ENCODE measurements at regions not wholly inside any gene's neighbourhood (a gene's known extent, or its start where the extent isn't known, plus 50 kb on each side); places are given as distances from the start of the nearest gene placed in this dataset.

DNA sequence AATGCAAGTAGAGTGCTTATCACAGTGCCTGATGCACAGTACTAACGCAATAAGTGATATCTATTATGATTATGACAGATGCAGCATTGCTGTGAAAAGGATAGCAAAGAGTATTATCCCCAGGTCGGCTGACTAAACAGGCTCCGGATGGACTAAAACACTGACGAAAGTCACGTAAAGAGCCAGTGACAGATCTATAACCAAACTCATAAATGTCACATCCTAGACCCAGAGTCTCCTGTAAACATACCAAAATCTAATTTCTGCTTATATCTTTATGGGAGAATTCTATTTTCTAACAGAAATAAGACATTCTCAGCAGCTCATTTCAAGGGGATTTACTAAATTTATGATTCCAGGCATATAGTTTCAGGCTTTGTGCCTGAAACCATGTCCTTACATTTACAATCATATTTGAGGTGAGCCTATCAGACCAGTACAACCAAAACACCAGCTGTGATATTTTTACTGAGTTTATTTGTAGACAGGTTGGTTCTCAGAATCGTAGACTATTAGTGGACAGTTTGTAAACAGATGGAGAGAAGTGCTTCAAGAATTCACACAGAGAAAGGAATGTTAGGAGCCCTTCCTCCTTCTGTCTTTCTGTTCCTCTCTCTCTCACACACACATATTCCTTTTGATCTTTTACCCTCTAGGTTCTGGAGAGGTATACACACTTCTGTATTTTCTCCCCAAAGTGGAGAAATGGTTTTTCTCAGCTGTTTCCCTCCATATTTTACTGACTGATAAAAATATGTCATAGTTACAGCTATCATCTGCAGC lies 52.4 kb upstream of the WDR26 start:
- peak; percentile 49 for DNase-seq

DNA sequence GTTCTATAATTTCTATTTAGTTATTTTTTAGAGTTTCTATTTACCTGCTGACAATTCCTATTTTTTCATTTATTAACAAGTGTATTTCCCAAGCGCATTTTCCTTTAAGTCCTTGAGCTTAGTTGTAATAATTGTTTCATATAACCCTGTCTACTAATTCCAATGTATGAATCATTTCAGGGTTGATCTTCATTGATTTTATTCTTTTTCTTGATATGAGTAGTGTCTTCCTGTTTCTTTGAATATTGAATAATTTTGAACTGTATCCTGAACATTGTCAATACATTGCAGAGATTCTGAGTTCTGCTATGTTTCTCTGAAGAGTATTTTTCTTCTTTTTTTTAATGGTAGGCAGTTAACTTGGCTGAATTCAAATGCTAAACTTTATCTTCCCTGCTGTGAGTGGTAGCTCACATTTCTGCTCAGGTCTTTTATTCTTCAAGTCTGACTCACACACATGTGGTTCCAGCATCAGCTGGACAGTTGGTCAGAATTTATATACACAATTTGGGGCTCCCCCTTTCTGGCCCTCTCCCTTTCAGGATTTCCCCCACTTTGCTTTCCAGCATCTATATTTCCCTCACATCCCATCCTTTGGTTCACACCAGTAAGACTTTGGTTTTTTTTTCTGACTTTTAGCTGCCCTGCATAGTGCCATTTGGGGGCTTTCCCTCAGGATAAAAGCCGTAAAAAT lies 54.4 kb upstream of the WDR26 start:
- DNase-seq = no peak

DNA sequence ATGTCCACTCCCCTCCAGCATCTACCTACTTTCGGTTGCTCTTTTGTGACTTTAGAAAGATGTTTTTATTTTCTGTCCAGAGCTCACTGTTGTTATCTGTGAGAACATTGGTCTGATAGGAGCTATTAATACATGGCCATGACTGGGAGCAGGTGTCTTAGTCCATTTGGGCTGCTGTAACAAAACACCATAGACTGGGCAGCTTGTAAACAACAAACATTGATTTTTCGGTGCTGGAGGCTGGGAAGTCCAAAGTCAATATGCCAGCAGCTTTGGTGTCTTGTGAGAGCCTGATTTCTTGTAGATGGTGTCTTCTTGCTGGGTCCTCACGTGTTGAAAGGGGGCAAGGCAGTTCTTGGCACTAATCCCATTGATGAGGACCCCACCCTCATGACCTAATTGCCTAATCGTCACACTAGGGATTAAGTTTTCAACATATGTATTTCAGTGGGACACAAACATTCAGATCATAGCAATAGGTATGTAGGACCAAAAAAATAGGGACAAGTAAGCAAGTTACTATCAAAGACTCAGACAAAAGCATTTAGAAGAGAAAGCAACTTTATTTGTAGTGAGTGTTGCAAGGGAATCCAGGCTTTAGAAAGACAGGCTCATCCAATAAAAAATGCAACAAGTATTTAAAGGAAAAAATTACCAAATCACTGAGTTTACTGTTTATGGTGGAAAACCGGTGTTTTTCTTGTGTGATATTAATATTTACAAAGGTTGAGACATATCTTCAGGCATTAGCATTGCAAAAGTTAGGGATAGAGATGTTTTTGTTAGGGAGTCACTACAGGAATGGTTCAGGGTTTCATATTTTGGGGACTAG lies 55.2 kb upstream of the WDR26 start:
- DNase-seq = no peak

DNA sequence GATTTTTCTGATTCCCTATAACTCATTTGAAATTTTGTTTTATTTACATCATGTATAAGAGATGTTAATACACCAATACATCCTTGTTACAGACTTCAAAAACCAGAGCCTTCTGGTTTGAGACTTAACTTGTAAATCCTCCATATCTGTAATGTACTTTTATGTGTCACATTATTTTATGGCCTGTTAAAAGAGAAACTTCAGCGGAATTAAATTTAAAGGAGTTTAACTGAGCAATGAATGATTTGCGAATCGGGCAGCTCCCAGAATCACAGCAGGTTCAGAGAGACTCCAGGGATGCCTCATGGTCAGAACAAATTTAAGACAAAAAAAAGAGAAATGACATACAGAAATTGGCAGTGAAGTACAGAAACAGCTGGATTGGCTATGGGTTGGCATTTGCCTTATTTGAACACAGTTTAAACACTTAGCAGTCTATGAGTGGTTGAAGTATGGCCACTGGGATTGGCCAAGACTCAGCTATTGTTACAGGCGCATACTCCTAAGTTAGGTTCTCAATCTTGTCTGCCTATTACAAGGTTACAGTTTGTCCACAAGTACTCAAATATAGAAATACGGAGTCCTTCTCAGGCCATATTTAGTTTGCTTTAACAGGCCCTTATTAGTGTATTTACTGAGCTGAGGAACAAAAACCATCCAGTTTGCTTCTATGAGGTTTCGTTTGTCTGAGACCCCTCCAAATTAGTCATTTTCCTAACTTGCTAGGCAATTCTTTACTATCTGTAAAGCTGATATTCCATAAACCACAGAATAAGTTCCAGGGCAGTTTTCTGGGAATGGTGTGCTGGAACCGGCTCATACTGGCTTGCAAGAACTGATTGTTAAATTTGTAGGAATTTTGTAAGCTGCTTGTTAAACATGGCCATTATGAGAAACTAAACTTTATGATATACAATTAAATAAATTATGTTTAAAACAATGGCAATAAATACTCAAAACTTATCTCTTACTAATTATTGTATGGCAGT lies 56.2 kb upstream of the WDR26 start:
- DNase-seq = no peak

DNA sequence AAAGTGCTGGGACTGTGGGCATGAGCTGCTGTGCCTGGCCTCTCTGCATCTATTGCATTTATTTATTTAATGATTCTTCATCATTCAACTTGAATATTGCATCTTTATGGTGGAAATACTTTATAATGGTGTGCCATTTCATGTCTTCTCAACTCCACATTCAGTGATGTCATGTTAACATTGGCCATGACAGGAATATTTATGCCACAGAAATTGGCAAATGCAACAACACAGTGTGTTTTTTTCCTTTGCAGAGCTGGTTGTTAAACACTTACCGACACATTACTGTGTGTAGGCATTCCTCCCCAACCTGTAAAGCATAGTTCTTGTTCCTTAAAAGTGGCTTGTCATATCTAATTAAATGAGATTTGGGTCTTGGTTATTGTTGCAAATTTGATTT lies 57.4 kb upstream of the WDR26 start:
- DNase-seq = no peak

DNA sequence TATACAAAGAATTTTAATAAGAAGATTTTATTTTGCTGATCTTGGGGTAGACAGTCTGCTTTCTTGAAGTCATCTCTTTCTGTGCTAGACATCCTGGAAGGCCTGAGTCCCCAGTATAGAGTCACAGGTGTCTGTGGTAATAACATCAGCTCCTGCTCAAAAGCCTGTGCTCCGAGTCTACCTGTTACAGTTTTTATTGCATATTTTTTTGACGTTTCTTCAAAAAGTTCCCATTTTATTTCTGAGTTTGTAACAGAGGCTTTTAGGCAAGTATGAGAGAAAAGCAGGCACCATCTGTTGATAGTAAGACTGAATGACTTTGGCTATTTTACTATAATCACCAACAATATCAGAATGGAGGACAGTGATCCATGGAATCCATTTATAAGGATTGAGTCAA lies 58.0 kb upstream of the WDR26 start:
- DNase-seq = no peak

DNA sequence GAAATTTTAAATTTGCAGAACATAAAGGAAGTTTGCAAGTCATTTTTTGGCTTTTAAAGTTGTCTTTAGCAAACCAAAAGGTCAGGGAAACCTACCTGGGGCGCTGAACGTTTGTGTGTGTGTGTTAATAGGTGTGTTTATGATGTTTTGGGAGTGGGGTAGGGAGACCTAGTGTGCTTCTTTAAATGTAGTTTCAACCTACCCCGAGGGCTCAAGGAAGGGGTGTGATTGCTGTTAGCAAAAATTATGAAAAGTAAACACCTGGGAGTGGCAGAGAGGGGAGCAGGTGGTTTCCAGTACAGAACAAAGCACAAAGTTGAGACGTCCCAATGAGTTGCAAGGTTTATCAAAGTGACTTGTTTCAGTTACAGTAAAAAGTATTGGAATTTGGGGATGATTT lies 58.7 kb upstream of the WDR26 start:
- DNase-seq = no peak

DNA sequence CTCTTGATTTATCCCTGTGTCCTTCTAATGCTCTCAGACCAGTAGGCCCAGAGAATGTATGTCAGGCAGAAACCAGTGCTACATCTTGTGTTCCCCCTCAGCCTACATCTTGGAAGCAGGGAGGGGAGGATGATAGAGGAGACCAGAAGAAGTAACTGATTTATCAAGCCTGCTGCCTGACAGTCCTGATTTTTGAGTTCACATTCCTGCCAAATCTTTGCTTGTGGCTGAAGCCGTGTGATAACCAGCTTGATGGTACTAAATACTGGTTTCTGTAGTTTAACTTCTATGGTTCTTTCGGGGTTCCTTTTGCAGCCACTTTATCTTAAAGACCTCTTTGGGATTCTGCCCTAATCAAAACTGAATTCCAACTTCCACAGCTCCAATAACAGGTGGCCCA lies 59.7 kb upstream of the WDR26 start:
- no peak for DNase-seq

DNA sequence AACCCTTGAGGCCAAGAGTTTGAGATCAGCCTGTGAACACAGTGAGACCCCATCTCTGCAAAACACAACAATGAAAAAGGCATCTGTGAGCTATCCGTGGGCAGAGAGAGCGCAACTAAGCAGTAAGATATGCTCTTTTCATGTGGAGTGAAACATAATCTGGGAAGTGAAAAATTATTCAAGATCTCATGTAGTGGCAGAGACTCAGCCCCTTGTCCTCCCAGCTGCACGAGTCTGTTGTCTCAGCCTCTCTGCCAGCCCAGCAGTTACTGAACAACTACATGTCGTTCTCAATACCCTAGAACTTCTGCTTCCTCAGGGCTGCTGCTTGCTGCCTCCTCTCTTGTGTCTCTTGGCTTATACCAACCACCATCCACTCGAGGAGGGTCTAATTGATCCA lies 61.3 kb upstream of the WDR26 start:
- DNase-seq = no peak

DNA sequence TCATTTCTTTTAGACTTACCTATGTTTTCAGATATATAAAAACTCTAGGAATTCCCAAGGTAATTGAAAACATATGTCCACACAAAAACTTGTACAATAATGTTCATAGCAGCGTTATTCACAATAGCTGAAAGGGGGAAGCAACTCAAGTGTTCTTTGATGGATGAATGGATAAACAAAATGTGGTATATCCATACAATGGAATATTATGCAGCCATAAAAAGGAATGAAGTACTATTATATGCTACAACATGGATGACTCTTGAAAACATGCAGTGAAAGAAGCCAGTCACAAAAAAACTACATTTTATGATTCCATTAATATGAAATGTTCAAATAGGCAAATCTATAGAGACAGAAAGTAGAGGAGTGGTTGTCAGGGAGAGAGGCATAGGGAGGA lies 62.2 kb upstream of the WDR26 start:
- no peak for DNase-seq

DNA sequence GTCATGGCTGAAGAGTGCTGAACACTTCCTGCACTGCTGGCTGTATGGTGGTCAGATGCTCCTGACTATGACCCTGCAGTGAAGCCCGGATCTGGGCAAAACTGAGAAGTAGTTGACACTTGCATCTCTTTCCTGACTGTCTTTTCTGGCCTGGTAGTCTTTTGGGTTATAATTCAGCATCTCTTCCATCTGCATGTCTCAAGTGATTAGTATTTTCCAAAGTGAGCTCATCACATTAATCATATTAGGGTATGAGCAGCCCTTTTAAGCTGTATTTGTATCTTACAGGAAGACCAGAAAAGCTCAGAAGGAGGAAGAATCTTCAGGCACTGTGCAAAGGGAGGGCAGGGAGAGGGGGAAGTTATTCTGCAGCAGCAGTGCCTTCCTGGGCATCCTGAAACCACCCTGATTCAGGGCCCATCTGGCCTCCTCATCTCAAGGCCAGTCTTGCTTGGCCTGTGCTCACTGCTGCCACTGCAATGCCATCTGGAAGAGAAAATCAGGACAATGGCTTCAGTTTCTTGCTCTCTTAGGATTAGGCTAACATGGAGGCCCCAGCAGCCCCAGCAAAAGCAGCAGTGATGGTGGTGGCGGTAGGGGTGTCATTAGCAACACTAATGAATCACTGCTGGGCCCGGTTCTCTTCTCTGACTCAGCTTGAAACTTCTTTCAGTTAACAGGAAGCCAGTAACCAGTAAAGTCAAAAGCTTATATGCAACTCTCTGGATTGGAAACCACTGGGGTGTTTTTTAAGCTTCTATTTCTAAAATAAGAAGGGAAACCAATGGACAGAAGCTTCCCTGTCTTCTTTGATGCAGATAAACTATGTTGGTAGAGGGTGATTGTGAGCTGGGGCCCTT lies 63.3 kb upstream of the WDR26 start:
- DNase-seq = peak; percentile 53

DNA sequence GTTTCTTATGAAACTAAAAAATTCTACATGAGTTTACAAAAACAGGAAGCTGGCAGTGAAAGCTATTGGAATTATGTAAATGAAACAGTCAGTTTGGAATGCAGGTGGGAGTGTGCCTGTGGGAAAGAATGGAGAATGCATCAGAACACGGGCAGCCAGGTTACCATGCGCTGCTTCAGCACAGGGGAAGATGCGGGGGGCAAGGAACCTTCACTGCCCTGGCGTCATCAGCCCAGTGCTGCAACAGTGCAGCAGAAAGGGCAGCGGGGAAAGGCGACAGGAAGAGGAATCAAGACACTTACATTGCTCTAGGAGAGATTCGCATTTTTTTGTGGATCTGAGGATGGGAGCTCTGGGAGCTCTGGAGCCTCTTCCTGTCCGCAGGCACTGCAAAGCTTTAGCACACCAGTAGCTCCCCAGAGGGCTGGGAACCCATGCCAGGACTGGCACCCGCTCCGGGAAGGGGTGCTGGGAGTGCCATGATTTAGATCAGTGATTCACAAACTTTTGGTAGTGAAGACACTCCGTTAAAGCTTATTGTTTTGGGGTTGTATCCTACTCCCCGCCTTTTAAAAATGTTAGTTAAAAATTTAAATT lies 64.1 kb upstream of the WDR26 start:
- no peak for DNase-seq

DNA sequence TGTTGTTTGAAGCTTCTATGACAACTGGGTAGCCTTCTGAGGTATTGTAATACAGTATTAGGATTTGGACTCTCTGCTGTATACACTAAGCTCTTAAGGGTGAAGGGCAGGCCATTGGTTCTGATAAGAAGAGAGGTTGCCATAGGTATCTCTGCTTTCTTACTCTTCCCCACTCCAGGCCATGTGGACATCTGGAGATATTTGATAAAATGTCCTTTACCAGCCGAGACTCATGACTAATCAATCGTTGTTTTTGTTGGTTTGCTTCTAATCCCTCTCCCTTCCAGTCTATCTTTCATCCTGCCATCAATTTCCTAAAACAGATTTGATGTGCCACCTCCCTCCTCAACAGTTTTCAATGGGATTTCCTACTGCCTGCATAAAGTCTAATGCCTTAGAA lies 64.6 kb upstream of the WDR26 start:
- DNase-seq = no peak

DNA sequence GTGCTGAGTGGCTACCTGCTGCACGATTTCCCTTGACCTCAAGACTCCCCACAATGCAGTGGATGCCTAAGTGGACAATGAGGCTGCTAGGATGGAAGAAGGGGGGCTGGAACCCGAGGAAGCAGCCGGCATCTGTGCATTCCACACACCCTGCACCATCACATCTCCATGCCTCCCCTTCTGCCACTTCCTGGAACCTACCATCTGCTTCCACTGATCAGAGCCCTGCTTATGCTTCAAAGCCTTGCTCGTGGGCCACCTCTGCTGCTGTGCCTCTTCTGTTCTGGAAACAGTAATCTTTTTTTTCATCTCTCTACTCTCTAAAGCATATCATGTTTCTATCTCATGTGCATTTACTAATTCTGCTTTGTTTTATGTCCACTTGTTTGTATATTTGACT lies 66.2 kb upstream of the WDR26 start:
- peak; percentile 73 for DNase-seq

DNA sequence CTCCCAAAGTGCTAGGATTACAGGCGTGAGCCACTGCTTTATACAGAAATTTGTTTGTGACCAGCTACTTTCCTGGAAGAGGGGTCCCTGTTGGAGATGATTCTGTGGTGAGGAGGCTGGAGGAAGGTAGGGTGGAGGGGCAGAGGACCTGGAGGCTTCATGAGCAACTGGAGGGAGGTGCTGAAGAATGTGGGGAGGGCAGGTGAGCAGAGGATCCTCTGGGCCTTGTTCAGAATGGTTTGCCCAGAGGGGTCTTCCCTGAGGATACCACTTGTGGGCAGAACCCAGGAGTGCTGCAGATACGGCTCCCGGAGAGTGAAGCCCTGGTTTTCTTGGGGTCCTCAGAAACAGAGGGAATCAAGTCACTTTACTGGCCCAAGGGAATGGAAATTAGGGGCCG lies 67.2 kb upstream of the WDR26 start:
- DNase-seq = no peak

DNA sequence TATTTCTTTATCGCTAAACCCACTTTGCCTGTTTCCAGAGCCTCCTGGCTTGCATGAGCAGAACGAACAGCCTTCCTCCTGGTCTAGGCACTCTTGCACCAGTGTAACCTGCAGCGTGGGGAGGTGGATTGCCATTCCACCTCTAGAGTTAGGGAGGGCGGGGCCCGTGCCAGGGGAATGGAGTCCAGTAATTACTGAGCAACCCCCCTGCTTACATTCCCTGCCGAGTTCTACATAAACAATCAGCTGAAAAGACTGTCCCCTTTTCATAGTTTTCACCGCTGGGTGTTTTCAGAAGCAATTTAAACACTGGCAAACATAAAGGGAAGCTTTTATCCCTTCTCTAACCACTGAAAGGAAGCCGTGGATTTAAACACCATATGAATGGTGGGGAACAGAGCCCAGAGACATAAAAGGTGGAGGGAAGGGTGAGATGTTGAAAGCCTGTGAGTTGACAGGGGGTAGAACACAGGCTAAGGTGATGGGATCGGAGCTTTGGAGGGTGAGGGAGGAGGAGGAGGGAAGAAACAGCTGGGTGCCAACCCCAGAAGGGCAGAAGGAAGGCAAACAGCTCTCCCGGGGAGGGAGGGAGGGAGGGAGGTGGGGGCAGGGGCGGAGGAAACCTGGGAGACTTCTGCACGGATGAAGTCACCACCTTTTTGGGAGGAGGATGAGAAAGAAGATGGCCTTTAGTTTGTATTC lies 68.0 kb upstream of the WDR26 start:
- peak; percentile 32 for DNase-seq

DNA sequence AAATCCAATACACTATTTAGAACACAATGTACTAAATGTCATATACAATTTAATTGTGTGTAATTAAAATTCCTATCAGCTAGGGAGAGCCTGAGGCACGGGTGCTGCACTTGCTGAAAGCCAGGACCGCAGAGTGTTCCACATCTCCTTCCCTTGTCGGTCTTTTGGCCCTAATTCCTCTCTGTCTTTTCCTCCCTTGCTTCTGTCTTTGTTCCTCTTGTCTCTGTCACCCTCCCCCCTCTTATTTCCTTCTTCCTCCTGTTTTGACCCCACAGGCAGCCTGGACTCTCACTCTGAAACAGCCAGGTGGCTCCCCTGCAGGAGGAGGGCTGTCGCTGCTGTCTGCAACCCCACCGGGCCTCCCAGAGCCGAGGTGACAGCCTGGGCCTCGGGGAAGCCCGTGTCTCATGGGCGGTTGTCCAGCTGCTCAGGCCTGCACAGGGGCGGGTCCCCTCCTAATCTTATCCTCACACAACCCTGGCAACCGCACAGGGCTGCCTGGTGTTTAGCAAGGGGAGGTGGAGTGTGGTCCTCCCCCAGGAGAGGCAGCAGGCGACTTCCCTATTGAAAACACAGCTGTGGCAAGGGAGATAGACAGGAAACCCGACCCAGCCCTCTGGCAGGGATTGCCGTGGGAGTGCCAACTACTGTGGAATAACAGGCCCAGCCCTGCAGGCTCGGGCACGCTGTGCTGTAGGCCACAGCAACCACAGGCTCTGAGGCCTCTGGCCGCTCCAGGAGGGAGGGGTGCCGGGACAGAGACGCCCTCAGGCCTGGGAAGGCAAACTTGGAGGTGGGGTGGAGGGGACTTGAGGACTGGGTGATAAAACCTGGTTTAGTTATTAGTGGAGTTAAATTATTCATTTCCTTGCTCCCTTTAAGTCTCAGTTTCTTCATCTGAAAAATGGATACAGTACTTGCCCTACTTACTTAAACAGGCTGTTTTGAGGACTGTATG lies 68.8 kb upstream of the WDR26 start:
- DNase-seq = peak; percentile 39

DNA sequence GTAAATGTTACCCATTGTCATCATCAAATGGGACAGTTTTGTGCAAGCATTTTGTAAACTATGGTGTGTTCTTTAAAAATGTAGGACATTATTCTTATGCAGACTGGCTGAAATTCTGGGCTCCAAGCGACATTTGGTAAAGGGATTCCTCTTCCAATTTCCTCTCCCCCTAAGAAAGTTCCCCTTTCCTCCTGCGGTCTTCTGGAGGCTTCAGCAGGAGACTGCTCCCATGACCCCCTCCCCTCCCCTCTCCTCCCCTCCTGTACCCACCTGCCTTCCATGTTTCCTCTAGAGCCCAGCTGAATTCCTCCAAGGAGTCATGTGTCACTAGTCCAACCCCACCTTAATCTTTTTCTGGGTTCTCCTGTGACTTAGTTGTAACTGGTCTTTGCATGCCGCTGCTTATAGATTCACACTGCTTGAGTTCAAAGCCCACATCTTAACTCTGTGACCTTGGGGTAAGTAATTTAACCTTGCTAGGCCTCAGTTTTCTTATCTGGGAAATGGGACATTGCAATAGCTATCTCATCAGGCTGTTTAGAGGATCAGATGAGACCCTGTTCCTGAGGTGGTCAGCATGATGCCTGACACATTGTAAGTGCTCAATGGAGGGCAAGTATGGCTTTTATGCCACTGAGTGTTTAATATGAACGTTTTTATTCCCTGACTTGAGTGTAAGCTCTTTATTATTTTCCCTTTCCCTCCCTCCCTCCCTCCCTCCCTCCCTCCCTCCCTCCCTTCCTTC lies 69.9 kb upstream of the WDR26 start:
- DNase-seq = no peak

Measured in NCI-H524 treated with DMSO at 0.1 percent for 48 hours (cell line).